ENCODE measurements at regions not wholly inside any gene's neighbourhood (a gene's known extent, or its start where the extent isn't known, plus 50 kb on each side); places are given as distances from the start of the nearest gene placed in this dataset.

- Histone ChIP-seq H4K5ac (ENCODE audit: low read depth, low read length) (no peak overlapping the region), H2BK5ac (ENCODE audit: low read depth, low read length, poor library complexity, severe bottlenecking) (no peak overlapping the region), H3K9me1 (ENCODE audit: insufficient read depth, low read length) (no peaks in the 10 kb centered on the region), H3K9me3 (ENCODE audit: control insufficient read depth, insufficient read depth, low read length) (no peaks in the 10 kb centered on the region), H3K18ac (ENCODE audit: low read depth, low read length) (no peak overlapping the region), H2AK9ac (replicated peaks; ENCODE audit: low read depth, low read length, poor library complexity) (no peak overlapping the region), H3K4me1 (ENCODE audit: control insufficient read depth, insufficient read depth, low read length) (no peaks in the 10 kb centered on the region), H3K56ac (ENCODE audit: extremely low read depth, insufficient read depth, low read length) (no peak overlapping the region), H3K9ac (ENCODE audit: low read depth, low read length) (no peak overlapping the region), H3K27me3 (ENCODE audit: control insufficient read depth, insufficient read depth, low read length) (peaks cover 3% of the 10 kb centered on the region), H3K4me2 (ENCODE audit: low read depth, low read length) (no peak overlapping the region), H2BK120ac (ENCODE audit: low read depth, low read length) (no peak overlapping the region), H2AK5ac (ENCODE audit: low read depth, low read length) (no peak overlapping the region), H3K4ac (ENCODE audit: low read depth, low read length) (no peak overlapping the region), H3K4me3 (ENCODE audit: insufficient read depth, low read depth, low read length) (no peak overlapping the region), H3K36me3 (ENCODE audit: control insufficient read depth, insufficient read depth, low read length) (no peaks in the 10 kb centered on the region), H3K14ac (replicated peaks; ENCODE audit: low read depth, low read length) (no peak overlapping the region), H4K91ac (ENCODE audit: insufficient read depth, low read depth, low read length) (no peak overlapping the region), H4K20me1 (ENCODE audit: insufficient read depth, low read length) (no peaks in the 10 kb centered on the region), H2BK15ac (ENCODE audit: low read depth, low read length) (no peak overlapping the region), H3K23ac (ENCODE audit: low read depth, low read length) (no peak overlapping the region), H3K27ac (ENCODE audit: insufficient read depth, low read length) (no peak overlapping the region), H3K79me1 (ENCODE audit: low read depth in 1 of 2, low read length in 2 of 2) (no peaks in the 10 kb centered on the region), H2BK20ac (ENCODE audit: low read depth, low read length) (no peak overlapping the region), H2AFZ (replicated peaks; ENCODE audit: low read length, poor library complexity) (no peak overlapping the region), H4K8ac (ENCODE audit: low read depth in 2 of 2, low read length in 2 of 2) (no peak overlapping the region)
- intact Hi-C loops (cut with micrococcal nuclease) = no loop called here
- no peak for DNase-seq
- no peak for ATAC-seq (ENCODE audit: low read depth)
- in situ Hi-C loops (cut with MboI; ENCODE audit: low sequenced_read_pairs) = no loop called here
- no CpG with 5 or more reads among the region's 1 CpG for WGBS, 2 experiments (ENCODE audit: extremely low coverage in 2 of 2, insufficient read length in 1 of 2)
- TF ChIP-seq RCOR1 (IDR thresholded peaks at IDR 0.05; ENCODE audit: insufficient replicate concordance, low read length) = no peak
- TF ChIP-seq NFE2L2 (IDR thresholded peaks at IDR 0.05; ENCODE audit: low read depth, low read length) = no peak
- TF ChIP-seq RAD21 (IDR thresholded peaks at IDR 0.05; ENCODE audit: low read length) = no peak
- no peak for TF ChIP-seq SMC3 (IDR thresholded peaks at IDR 0.05; ENCODE audit: low read depth, low read length)
- TF ChIP-seq, protein P1, sequence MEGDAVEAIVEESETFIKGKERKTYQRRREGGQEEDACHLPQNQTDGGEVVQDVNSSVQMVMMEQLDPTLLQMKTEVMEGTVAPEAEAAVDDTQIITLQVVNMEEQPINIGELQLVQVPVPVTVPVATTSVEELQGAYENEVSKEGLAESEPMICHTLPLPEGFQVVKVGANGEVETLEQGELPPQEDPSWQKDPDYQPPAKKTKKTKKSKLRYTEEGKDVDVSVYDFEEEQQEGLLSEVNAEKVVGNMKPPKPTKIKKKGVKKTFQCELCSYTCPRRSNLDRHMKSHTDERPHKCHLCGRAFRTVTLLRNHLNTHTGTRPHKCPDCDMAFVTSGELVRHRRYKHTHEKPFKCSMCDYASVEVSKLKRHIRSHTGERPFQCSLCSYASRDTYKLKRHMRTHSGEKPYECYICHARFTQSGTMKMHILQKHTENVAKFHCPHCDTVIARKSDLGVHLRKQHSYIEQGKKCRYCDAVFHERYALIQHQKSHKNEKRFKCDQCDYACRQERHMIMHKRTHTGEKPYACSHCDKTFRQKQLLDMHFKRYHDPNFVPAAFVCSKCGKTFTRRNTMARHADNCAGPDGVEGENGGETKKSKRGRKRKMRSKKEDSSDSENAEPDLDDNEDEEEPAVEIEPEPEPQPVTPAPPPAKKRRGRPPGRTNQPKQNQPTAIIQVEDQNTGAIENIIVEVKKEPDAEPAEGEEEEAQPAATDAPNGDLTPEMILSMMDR (conservative IDR thresholded peaks at IDR 0.05; ENCODE audit: low read depth, low read length) = no peak
- TF ChIP-seq MAFK (IDR thresholded peaks at IDR 0.05; ENCODE audit: low read depth, low read length) = no peak
- no peak for TF ChIP-seq RFX5 (IDR thresholded peaks at IDR 0.05; ENCODE audit: low read depth, low read length)
- TF ChIP-seq, protein P2, sequence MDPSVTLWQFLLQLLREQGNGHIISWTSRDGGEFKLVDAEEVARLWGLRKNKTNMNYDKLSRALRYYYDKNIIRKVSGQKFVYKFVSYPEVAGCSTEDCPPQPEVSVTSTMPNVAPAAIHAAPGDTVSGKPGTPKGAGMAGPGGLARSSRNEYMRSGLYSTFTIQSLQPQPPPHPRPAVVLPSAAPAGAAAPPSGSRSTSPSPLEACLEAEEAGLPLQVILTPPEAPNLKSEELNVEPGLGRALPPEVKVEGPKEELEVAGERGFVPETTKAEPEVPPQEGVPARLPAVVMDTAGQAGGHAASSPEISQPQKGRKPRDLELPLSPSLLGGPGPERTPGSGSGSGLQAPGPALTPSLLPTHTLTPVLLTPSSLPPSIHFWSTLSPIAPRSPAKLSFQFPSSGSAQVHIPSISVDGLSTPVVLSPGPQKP (IDR thresholded peaks at IDR 0.05; ENCODE audit: borderline replicate concordance, low read depth, low read length) = no peak
- no peak for TF ChIP-seq MXI1 (IDR thresholded peaks at IDR 0.05; ENCODE audit: borderline replicate concordance, low read depth, low read length)
- no peak for TF ChIP-seq BHLHE40 (IDR thresholded peaks at IDR 0.05; ENCODE audit: low read depth, low read length)
- CTCF ChIA-PET = no interaction called here
- dilution Hi-C loops (cut with HindIII; ENCODE audit: low sequenced_read_pairs, unreplicated experiment) = no loop called here
- BruUV-seq (replicated peaks) = no TSS peak
- POLR2A ChIA-PET (ENCODE audit: unreplicated experiment) = no interaction called here
These were observed 191.5 kb upstream of the GDNF start for GRCh38 chr5:38031304-38031703.
